ENCODE measurements at regions not wholly inside any gene's neighbourhood (a gene's known extent, or its start where the extent isn't known, plus 50 kb on each side); places are given as distances from the start of the nearest gene placed in this dataset.
"Not testable (repeated sequence)": the region's sequence is repeated elsewhere in the genome, so short reads cannot be mapped to it uniquely, and the experiment has no call there.

DNA sequence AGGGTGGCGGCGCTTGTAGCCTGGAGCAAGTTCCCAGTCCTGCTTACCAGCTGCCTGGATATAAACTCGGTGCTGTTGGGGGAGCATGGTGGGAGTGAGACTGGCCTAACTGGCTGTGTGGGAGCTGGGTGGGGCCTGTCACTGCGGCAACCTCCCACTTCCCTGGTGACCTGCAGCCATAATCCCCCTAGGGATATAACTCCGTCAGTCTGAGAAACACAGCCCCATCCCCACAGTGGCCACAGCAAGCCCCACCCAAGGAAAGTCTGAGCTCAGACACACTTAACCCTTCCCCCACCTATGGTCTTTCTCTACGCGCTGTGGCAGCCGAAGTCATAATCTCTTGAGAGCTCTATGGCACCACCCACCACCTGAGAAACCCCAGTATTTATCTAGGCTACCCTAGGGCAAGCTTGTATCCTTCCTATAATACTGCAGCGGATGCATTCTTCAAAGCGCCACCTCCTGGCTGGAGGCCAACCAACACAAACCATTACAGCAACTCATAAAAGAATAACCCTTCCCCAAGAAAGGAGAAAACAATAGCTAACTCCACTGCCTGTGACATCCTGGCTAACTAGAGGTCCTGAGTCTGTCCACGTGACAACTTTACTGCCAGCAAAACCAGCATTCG, 57.4 kb downstream of the ZNF648 start:
- FAIRE-seq, result no peak

DNA sequence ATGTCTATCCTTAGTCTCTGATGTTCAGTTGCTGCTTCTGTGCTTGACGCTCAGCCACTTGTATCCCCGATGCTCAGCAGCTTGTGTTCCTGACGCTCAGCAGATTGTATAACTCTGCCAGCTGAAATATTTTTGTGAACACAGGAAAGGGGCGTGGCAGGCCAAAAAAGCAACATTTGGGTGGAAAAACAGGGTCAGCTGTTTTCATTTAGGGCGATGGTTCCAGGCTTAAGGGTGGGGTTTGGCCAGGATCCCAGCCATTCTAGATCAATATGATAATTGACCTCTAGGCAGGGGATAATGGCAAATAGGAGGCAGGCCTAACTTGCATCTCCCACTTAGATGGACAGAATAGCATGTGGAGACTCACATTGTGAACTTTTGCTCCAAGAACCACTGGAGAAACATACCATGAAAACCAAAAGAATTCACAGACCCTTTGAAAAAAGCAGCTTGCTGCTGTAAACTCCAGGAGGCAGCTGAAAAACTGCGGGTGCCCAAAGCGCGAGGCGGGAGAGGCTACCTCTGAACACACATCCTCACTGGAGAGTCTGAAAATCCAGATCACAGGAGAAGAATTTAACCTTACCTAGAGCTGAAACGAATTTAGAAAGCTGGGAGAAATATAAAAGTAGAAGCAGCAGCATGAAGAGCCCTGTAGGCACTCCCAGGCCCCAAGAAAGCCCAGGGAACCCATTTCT, 58.3 kb downstream of the ZNF648 start:
- FAIRE-seq, result no peak

DNA sequence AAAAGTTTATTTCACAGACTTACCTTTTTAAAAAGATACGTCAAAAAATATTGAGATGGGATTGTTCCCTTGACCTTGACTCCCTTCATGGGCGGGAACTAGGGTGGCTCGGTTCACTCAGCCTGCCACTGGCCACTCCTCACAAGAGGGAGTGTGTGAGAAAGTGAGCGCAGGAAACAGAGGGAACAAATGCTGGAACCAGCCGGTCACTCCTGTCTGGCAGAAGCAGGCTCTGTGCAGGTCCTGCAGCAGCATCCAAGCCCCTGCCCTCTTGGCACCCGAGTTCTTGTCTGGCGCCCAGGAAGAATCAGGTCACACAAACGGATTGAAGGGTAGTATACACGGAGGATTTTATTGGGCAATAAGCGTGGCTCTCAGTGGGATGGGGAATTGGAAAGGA, 58.9 kb downstream of the ZNF648 start:
- no peak for FAIRE-seq

DNA sequence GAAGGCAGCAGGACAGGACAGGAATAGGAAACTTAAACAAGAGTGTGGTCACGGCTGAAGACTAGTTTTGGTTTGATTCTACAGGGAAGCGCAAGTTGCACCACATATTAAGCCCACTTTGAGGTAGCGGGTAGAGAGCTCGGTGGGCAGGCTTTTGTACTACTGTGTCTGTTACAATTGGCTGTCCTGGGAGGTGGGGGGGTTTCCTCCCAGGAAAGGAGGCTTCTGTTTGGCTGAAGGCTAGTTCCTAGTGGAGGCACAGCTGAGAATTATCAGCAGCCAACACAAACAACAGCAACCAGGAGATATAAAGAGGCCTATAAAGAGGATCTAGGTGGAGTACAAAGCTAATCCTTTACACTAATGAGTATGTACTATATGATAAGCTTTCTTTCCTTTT, 62.7 kb downstream of the ZNF648 start:
- no peak for FAIRE-seq

DNA sequence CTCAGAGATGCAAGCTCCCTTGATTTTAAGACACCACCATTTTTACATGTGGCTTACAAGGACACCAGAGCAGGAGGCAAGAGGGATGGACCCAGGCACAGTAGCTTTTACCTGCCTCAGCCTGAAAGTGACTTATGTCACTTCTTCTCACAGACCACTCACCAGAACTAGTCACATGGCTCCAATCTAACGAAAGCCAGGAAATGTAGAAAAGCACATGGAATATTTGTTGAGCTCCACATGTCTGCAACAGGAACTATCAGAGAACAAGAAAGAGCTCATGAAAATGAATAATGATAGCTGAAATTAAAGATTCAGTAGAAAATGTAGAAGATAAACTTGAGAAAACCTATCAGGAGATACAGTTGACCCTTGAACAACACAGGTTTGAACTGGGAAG, 69.4 kb downstream of the ZNF648 start:
- no peak for FAIRE-seq

DNA sequence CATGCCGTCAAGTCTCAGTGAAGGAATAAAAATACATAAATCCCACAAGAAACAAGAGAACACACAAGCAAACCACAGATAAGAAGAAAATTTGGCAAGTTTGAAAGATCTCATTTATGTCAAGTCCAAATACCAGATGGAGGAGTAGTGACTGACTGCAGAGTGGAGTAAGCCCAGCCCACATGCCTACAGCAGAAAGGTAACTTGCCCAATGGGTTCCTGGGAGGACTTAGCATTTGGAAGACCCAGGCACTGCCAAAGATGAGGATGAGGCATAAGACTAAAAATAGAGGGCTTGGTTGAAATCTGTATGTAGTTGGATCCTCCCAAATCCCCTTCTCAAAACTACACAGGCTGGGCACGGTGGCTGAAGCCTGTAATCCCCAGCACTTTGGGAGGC, 70.8 kb downstream of the ZNF648 start:
- no peak for FAIRE-seq

DNA sequence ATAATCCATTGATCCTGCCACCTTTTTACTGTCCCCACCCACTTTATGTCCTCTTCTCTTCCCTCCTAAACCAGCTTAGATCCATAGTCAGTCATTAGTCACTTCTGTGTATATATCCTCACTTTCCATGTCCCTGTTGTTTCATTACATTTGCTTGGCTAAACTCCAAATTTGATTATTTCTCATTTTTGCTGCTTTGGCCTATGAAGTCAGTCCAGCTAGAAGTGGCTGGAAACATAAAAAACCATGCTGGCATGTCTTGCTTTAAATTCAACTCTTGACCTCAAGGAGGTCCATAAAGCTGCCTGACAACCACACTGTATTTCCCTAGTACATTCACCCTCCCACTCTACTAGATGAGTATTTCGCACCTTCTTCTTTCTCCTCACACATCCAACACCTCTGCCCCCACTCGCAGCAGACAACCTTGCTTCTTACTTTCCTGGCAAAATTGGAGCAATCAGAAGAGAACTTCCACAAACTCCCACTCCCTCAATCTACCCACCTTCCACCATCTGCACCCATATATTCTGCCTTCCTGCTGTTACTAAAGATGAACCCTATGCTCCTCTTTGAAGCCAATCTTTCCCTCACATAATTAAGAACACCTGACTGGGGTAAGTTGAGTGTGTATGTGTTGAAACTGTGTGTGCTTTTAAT, 72.1 kb downstream of the ZNF648 start:
- FAIRE-seq, result no peak

DNA sequence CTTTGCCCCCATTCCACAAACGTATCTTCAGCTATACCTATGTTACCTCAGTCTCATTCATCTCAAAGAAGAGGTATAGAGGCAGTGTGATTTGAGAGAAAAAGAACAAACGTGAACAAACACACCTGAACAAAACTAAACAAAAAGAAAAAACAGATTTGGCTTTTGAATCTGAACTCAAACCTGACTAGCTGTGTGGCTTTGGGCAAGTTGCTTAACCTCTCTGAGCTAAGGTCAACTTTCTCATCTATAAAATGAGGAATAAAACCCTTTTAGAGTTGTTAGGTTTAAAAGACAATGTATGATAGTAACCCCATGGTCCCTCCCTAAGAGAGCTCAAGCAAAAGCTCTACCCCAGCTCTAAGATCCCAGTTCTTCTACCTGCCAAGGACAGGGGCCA, 73.5 kb downstream of the ZNF648 start:
- no peak for FAIRE-seq

DNA sequence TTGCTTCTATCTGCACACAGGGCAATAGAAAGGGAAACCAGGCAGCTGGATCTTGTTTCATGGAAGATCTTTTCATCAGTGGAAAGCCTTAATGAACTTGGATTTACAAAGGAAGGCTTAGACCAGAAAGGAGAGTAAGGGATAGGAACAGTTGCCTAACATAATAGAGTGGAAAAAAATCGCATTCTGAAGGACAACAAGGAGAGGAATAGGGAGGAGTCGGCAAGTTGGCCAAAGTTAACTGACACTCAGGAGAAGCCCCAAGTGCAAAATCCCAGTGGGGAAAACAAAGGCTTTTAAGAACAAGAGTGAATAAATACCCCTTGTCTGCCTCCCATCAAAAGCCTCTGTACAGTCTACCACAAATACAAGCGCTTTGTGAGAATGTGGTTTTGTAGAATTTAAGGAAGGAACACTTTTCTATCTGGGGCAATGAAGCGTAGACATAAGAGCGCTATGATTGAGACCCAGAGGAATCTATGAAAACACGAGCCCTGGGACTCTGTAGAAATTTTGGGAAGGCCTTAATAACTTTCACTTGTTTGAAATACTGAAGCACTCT, 74.1 kb downstream of the ZNF648 start:
- FAIRE-seq, result no peak

DNA sequence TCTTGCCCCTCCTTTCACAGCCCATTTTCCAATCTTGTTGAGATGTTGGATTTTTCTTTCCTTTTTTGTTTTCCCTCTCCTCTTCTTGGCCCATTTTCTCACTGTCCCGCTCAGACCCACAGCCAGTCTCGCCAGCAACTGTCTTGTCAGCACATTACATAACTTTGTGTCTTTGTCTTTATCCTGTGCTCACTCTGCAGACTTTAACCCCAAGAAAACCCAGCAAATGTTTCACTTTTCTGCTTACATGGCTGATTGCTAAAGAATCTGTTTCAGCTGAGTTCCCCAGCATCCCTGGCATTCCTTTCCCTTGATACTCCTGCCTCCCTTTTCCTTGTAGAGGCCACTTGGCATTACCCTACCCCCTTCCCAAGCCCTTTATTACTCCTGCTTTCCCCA, 74.6 kb downstream of the ZNF648 start:
- no peak for FAIRE-seq

DNA sequence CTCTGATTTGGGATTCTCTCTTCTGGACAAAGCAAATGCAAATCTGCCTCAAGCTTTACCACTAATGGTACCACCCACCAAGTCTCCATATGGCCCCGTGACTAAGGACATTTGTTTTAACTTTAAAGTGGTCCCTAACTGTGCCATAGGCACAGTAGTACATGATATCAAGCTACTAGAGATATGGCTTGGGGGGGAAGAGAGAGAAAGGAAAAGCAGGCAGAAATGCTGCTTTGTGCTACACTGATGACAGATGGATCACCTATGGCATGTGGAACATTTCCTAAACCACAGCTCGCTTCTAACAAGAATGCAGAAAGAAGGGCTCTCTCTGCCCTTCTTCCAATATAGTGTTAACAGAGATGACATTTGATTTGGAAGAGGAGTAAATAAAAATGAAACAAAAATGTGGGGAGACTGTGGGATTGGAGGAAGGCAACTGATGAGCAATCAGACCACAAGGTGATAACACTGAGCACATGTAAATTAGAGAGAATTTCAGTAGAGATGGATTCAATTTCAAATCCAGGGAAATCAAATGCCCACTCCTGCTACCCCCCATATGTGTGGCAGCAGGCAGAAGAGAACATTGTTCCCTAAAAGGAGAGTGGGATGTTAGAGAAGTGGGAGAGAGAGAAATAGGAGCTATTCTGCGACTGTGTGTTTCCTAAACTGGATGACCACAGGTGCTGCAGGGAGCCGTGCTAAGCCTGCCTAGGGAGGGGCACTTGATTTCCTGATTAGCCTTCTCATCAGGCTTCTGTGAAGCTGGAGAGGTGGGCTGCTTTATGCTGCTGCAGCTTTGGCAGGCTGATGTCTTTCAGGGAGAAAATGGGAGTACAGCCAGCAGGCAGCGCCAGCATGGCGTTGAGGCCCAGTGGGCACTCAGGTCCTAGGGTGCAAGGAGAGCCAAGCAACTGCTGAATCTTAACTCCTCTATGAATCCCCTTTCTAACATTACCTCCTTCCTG, 75.3 kb downstream of the ZNF648 start:
- FAIRE-seq, result no peak

DNA sequence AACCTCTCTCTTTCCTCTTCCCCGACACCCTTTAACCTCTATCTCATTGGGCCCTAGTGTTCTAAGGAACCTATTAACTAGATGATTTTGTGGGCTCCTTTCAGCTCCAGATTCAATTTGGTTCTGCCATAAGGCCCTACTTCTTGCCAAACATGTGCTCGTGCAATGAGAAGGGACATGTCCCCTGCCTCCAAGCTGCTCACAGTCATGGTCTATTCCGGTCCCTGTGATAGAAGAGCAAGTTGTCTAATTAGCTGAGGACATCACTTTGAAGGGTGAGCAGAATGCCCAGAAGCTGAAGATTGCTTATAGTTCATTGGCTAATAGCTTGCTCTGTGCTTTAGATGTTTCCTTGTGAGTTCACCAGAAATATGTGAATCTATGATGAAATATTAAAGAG, 76.2 kb downstream of the ZNF648 start:
- no peak for FAIRE-seq

DNA sequence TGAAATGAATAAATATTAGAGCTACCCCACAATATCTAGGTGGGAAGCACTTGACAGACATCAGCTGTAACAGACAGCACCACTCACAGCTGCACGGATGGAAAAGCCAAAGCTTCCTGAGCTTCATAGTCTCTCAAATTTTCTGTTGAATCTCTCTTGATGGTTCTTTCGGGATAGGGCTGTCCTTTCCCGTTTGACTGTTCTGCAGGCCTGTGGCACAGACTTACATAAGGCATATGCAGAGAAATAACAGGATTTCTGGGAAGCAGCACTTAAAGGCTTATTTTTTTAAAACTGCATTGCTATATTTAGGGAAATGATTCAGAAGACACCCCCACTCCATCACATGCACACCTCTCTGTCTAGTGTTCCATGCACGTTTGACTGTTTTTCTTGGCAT, 77.5 kb downstream of the ZNF648 start:
- no peak for FAIRE-seq

DNA sequence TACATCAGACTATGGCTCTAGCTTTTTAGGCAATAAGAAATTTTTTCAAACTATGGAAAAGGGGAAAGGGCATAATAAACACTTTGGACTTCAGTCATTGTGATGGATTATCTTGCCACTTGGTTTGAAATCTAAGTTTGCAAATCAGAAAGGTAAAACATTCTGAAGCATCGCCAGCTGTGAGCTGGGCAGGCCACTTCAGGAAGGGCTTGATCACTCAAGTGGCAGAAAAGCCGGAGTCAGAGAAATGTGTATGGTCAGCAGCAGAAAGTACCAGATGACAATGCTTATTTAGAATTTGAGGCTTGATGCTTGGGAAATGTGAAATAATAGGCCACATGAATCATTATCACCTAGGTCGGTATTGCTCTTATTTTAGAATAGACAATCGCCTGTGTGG, 79.7 kb downstream of the ZNF648 start:
- no peak for FAIRE-seq

DNA sequence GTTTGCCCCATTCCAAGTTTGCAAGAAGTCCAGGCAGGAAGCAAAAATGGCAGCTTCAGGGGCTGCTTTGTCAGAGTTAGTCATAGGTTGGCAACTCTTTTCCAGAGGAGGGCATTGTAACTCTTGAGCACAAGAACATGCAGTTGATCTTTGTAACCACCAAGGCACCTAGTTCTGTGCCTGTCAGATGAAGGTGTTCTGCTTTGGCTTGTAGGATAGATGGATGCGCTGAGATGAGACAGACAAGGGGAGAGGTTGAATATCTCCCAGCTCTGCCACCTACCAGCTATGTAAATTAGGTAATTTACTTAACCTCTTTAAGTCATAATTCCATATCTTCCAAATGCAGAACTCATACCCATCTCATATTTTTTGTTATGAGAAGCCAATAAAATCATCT, 89.3 kb downstream of the ZNF648 start:
- FAIRE-seq, result no peak

DNA sequence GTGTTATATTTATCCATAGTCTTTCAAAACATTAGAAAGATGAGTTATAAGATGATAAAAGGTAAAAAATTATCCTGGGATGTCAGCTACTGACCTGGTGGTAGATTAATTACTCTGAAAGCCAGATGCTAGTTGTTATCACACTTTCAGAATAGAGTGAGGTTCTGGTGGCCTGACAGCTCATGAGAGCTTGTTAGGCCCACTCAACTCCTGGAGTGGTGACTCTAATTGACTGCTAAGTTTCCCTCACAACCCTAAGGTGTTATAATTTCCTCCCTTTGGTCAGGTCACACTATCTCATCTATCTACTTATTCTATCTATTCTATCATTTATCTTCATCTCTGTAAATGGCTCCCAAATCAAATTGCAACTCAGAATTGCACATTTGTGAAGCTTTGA, 90.1 kb downstream of the ZNF648 start:
- no peak for FAIRE-seq

DNA sequence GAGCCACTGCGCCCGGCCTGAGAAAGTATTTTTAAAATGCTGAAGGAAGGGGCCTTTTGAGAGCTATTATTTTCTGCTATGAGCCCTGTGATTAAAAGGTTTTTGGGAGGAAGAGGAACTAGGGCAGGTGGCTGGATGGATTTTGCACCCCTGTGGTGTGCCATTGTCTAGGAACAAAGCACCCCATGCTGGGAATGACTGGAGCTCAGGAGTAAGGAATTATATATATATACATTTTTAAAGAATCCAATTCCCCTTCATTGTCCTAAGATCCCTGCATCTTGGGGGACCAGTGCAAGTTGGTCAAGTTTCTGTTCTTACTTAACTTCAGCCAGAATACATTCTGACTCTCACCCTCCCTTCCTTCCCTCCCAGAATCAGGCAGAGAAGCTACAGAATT, 91.6 kb downstream of the ZNF648 start:
- FAIRE-seq, result no peak

DNA sequence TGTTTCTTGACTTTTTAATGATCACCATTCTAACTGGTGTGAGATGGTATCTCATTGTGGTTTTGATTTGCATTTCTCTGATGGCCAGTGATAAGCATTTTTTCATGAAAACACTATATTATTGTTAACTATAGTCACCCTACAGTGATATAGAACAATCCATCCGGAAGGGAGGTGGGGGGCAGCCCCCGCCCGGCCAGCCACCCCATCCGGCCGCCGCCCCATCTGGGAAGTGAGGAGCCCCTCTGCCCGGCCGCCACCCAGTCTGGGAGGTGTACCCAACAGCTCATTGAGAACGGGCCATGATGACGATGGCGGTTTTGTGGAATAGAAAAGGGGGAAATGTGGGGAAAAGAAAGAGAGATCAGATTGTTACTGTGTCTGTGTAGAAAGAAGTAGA, 106.8 kb downstream of the ZNF648 start:
- not testable (repeated sequence) for FAIRE-seq

DNA sequence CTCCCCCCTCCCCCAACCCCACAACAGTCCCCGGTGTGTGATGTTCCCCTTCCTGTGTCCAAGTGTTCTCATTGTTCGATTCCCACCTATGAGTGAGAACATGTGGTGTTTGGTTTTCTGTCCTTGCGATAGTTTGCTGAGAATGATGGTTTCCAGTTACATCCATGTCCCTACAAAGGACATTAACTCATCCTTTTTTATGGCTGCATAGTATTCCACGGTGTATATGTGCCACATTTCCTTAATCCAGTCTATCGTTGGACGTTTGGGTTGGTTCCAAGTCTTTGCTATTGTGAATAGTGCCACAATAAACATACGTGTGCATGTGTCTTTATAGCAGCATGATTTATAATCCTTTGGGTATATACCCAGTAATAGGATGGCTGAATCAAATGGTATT, 107.3 kb downstream of the ZNF648 start:
- FAIRE-seq, result not testable (repeated sequence)

DNA sequence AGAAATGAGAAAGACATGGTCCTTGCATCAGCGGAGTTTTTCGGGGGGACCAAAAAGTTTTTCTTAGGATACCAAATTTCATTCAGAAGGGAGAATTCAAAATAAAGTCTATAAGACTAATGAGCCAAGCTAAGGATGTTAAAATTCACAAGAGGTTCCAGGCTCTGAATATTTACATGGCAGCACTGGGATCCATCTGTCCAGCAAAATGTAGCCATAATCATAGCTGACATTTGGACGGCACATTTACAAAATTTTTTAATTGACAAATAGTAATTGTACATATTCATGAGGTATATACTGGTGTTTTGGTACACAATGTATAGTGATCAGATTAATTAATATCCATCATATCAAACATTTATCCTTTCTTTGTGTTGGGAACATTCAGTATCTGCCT, 107.9 kb downstream of the ZNF648 start:
- FAIRE-seq, result no peak

DNA sequence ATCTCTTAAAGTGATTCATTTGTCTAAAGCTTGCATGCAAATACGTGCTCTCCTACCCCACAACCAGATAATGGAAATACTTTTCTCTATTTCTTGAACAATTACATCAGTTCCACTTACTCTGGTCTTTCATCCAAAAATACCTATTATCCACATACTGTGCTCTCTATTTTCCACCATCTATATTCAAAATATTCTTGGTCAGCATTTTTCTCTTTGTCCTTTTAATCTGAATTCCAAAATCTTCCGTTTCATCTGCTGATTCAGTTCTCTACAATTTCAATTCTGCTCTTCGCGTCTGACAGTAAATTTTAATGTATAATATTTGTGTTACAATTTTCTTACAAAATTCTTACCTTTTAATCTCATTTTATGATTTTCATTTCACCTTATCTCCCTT, 110.3 kb downstream of the ZNF648 start:
- no peak for FAIRE-seq

DNA sequence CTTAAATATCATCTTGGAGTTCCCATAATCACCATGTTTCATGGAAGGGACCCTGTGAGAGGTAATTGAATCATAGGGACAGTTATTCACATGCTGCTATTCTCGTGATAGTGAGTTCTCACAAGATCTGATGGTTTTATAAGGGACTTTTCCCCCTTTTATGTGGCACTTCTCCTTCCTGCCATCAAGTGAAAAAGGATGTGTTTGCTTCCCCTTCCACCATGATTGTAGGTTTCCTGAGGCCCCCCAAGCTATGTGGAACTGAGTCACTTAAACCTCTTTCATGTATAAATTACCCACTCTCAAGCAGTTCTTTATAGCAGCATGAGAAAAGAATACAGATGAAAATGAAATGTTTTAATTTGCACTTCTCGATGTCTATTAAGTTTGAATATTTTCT, 112.0 kb downstream of the ZNF648 start:
- FAIRE-seq, result no peak

DNA sequence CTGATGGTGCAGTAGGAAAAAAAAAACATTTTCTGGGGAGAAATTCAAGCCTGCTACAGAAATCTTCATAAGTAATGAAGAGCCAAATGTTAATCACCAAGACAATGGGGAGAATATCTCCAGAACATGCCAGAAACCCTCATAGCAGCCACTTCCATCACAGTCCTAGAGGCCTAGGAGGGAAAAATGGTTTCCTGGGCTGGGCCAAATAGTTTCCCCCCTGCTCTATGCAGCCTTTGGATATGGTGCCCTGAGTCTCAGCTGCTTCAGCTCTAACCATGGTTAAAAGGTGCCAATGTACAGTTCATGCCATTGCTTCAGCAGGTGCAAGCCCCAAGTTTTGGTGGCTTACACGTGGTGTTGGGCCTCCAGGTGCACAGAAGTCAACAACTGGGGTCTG, 113.1 kb downstream of the ZNF648 start:
- FAIRE-seq, result no peak

Data from G401.6 (cell line).